Suprapubic skin (tissue), 3 donors: ENCODE measurements at regions not wholly inside any gene's neighbourhood (a gene's known extent, or its start where the extent isn't known, plus 50 kb on each side); places are given as distances from the start of the nearest gene placed in this dataset.

ENCODE experiments used
- CTCF ChIP-seq, 2 donors: fragments of 200-600 bp in 1 of 2; fragments of 450-650 bp in 1 of 2; sonication (generic) in 1 of 2; IDR thresholded peaks; one replicate each; pipeline ENCODE4 v1.5.1; 2016 to 2019; ENCODE audit warnings: antibody characterized with exemption in 2 of 2, mild to moderate bottlenecking in 1 of 2, moderate library complexity in 1 of 2
- EP300 ChIP-seq: sonication (generic); formaldehyde crosslinking; IDR thresholded peaks from one replicate; pipeline ENCODE4 v1.6.1; 2017; ENCODE audit warnings: antibody characterized with exemption

- TF ChIP-seq CTCF (IDR thresholded peaks at IDR 0.05) (no peak), EP300 (no peak)
Observed at GRCh38 chr7:52257890-52258289, 777.5 kb upstream of the POM121L12 start.
